ENCODE measurements at regions not wholly inside any gene's neighbourhood (a gene's known extent, or its start where the extent isn't known, plus 50 kb on each side); places are given as distances from the start of the nearest gene placed in this dataset.

GRCh38 chr2:2557475-2557874, 226.4 kb upstream of the MYT1L start:
- DNase-seq = no peak
- TF ChIP-seq POLR2A (IDR thresholded peaks at IDR 0.05) = no peak
- no peak for TF ChIP-seq CTCF (IDR thresholded peaks at IDR 0.05)
- no peak for TF ChIP-seq EP300 (IDR thresholded peaks at IDR 0.05)
- WGBS, 3 donors = 48 to 55% (median 48%) methylated on average over 5 of the region's 5 CpGs
- Histone ChIP-seq H3K4me1 (ENCODE audit: insufficient read depth) (no peaks in the 10 kb centered on the region), H3K4me3 (no peak overlapping the region), H3K9me3 (no peaks in the 10 kb centered on the region), H3K36me3 (no peaks in the 10 kb centered on the region), H3K27ac (no peak overlapping the region), H3K27me3 (no peaks in the 10 kb centered on the region)
- intact Hi-C loops (cut with DNase I) = no loop called here

- DNase-seq = no peak
- TF ChIP-seq EP300 (IDR thresholded peaks at IDR 0.05) (no peak), POLR2A (IDR thresholded peaks at IDR 0.05) (no peak), CTCF (IDR thresholded peaks at IDR 0.05) (no peak)
- no peaks in the 10 kb centered on the region for H3K36me3 ChIP-seq
- WGBS, 3 donors = 68 to 77% (median 77%) methylated on average over 3 of the region's 3 CpGs
- H3K4me1 ChIP-seq (ENCODE audit: insufficient read depth) = no peaks in the 10 kb centered on the region
- H3K27ac ChIP-seq = no peak overlapping the region
- intact Hi-C loops (cut with DNase I) = no loop called here
- H3K4me3 ChIP-seq = no peak overlapping the region
- no peaks in the 10 kb centered on the region for H3K27me3 ChIP-seq
- H3K9me3 ChIP-seq = no peaks in the 10 kb centered on the region
Measured at GRCh38 chr2:2550856-2551255, 219.8 kb upstream of the MYT1L start.

GRCh38 chr2:2547911-2548310, 216.8 kb upstream of the MYT1L start:
- H3K27me3 ChIP-seq = no peaks in the 10 kb centered on the region
- H3K27ac ChIP-seq = no peak overlapping the region
- DNase-seq = no peak
- no peaks in the 10 kb centered on the region for H3K4me1 ChIP-seq (ENCODE audit: insufficient read depth)
- no peak overlapping the region for H3K4me3 ChIP-seq
- H3K9me3 ChIP-seq = no peaks in the 10 kb centered on the region
- intact Hi-C loops (cut with DNase I) = no loop called here
- H3K36me3 ChIP-seq = no peaks in the 10 kb centered on the region
- TF ChIP-seq EP300 (IDR thresholded peaks at IDR 0.05) = no peak
- no peak for TF ChIP-seq POLR2A (IDR thresholded peaks at IDR 0.05)
- TF ChIP-seq CTCF (IDR thresholded peaks at IDR 0.05) = no peak
- 65 to 67% (median 67%) methylated on average over 4 of the region's 4 CpGs for WGBS, 3 donors

- TF ChIP-seq POLR2A (IDR thresholded peaks at IDR 0.05) (no peak), CTCF (IDR thresholded peaks at IDR 0.05) (no peak), EP300 (IDR thresholded peaks at IDR 0.05) (no peak)
- DNase-seq = no peak
- intact Hi-C loops (cut with DNase I) = no loop called here
- no peaks in the 10 kb centered on the region for H3K9me3 ChIP-seq
- no peak overlapping the region for H3K27ac ChIP-seq
- H3K4me3 ChIP-seq = no peak overlapping the region
- H3K27me3 ChIP-seq = no peaks in the 10 kb centered on the region
- H3K36me3 ChIP-seq = no peaks in the 10 kb centered on the region
- no peaks in the 10 kb centered on the region for H3K4me1 ChIP-seq (ENCODE audit: insufficient read depth)
- 75 to 79% (median 78%) methylated on average over 3 of the region's 3 CpGs for WGBS, 3 donors
Measured at GRCh38 chr2:2547451-2547850, 216.4 kb upstream of the MYT1L start.

- 86 to 91% (median 89%) methylated on average over 9 of the region's 9 CpGs for WGBS, 3 donors
- no peak overlapping the region for H3K4me3 ChIP-seq
- H3K9me3 ChIP-seq = no peaks in the 10 kb centered on the region
- H3K4me1 ChIP-seq (ENCODE audit: insufficient read depth) = no peaks in the 10 kb centered on the region
- no peak overlapping the region for H3K27ac ChIP-seq
- H3K27me3 ChIP-seq = no peaks in the 10 kb centered on the region
- no peak for TF ChIP-seq EP300 (IDR thresholded peaks at IDR 0.05)
- TF ChIP-seq POLR2A (IDR thresholded peaks at IDR 0.05) = no peak
- TF ChIP-seq CTCF (IDR thresholded peaks at IDR 0.05) = no peak
- intact Hi-C loops (cut with DNase I) = no loop called here
- DNase-seq = no peak
- no peaks in the 10 kb centered on the region for H3K36me3 ChIP-seq
Measured at GRCh38 chr2:2546046-2546445, 215.0 kb upstream of the MYT1L start.
